HepG2 (cell line): ENCODE measurements at regions not wholly inside any gene's neighbourhood (a gene's known extent, or its start where the extent isn't known, plus 50 kb on each side); places are given as distances from the start of the nearest gene placed in this dataset.
A peak's percentile ranks its signal among the peaks of the same experiment; 100 is the strongest.

ENCODE experiments used
- ATAC-seq: fragments of 200-7000 bp; cut with Tn5 transposase; 3 replicates; pipeline ENCODE4 v1.9.1; 2020; ENCODE audit warnings: mild to moderate bottlenecking, moderate library complexity
- BruUV-seq: library from RNA; stranded (reverse); fragments of 400-500 nt; replicated peaks from 2 replicates; lab custom pipeline; 2021; lab: Mats Ljungman, UMichigan
- CTCF ChIA-PET: fragments of 300-600 bp; formaldehyde crosslinking; extraction: SDS; loops from one replicate; lab custom pipeline; 2021; ENCODE audit warnings: low total read pairs, inconsistent platforms, low intra/inter-chr PET ratio; lab: Yijun Ruan, JAX
- POLR2A ChIA-PET: fragments of 350-600 bp; sonication (Branson Sonifier 250); formaldehyde crosslinking; loops from one replicate; lab custom pipeline; 2020; ENCODE audit warnings: antibody characterized with exemption, inconsistent platforms; lab: Yijun Ruan, JAX
- DNase-seq: peaks from one replicate; pipeline ENCODE4 v3.0.0-alpha.2; 2015; ENCODE audit warnings: low spot score
- FAIRE-seq: peaks from 3 replicates; lab custom pipeline; 2011; peaks lifted over from hg19 to GRCh38; lab: Jason Lieb, UNC
- H2AFZ ChIP-seq: one replicate; pipeline ENCODE4 v1.6.1; 2011; ENCODE audit warnings: low read length, inconsistent platforms
- H3K27ac ChIP-seq: fragments of 300-600 bp; 3 replicates; pipeline ENCODE4 v1.8.0; 2011; ENCODE audit warnings: mixed run types, mild to moderate bottlenecking, mixed read lengths, low read length, inconsistent platforms; ENCODE audit not compliant: insufficient read depth; ENCODE audit errors: extremely low read length
- H3K27me3 ChIP-seq, 2 experiments: fragments of 200-600 bp in 1 of 2; 2 replicates in 1 of 2; 3 replicates in 1 of 2; pipeline versions ENCODE4 v1.6.0 to v1.8.0; 2011; ENCODE audit warnings: low read length in 2 of 2, mild to moderate bottlenecking in 2 of 2, moderate library complexity in 2 of 2, inconsistent platforms in 1 of 2; ENCODE audit not compliant: insufficient read depth in 2 of 2, control insufficient read depth in 1 of 2
- H3K36me3 ChIP-seq, 2 experiments: fragments of 200-600 bp in 1 of 2; replicated peaks in 1 of 2; 2 replicates in 1 of 2; 3 replicates in 1 of 2; pipeline versions ENCODE4 v1.5.1 to v1.8.0; 2011; ENCODE audit warnings: low read length in 2 of 2, inconsistent platforms in 1 of 2; ENCODE audit not compliant: insufficient read depth in 2 of 2, control insufficient read depth in 1 of 2
- H3K4me1 ChIP-seq: 2 replicates; pipeline ENCODE4 v1.5.1; 2012; ENCODE audit warnings: low read length, inconsistent platforms; ENCODE audit not compliant: insufficient read depth
- H3K4me2 ChIP-seq: 2 replicates; pipeline ENCODE4 v1.6.0; 2011; ENCODE audit warnings: low read depth, low read length, inconsistent platforms
- H3K4me3 ChIP-seq, 3 experiments: fragments of 200-600 bp in 1 of 3; sonication (generic), shearing (Covaris generic) in 1 of 3; replicated peaks in 1 of 3; 2 replicates each; pipeline ENCODE4 v1.5.1; 2011 to 2016; ENCODE audit warnings: low read length in 3 of 3, inconsistent platforms in 2 of 3, low read depth in 2 of 3, mild to moderate bottlenecking in 2 of 3, control low read depth in 1 of 3, mixed read lengths in 1 of 3; ENCODE audit not compliant: insufficient read depth in 1 of 3
- H3K79me2 ChIP-seq: one replicate; pipeline ENCODE4 v1.6.1; 2011; ENCODE audit warnings: low read length, inconsistent platforms; ENCODE audit not compliant: insufficient read depth
- H3K9ac ChIP-seq: 2 replicates; pipeline ENCODE4 v1.6.0; 2011; ENCODE audit warnings: mild to moderate bottlenecking, low read depth, low read length, inconsistent platforms; ENCODE audit not compliant: insufficient read depth
- H3K9me3 ChIP-seq: 2 replicates; pipeline ENCODE4 v1.5.1; 2012; ENCODE audit warnings: mild to moderate bottlenecking, low read length
- H4K20me1 ChIP-seq: 2 replicates; pipeline ENCODE4 v1.6.0; 2011; ENCODE audit warnings: inconsistent platforms, mild to moderate bottlenecking, low read length, moderate library complexity; ENCODE audit not compliant: insufficient read depth
- ERF ChIP-seq: IDR thresholded peaks from 2 replicates; pipeline ENCODE4 v1.6.1; 2018; ENCODE audit warnings: missing biosample characterization, missing genetic modification reagents
- FOSL2 ChIP-seq: sonication (generic); formaldehyde crosslinking; IDR thresholded peaks from 2 replicates; pipeline ENCODE4 v1.4.0; 2020; ENCODE audit warnings: missing genetic modification reagents
- MEIS1 ChIP-seq: sonication (generic); formaldehyde crosslinking; IDR thresholded peaks from 2 replicates; pipeline ENCODE4 v1.9.0; 2021; ENCODE audit warnings: mild to moderate bottlenecking, missing genetic modification reagents, moderate library complexity, borderline replicate concordance
- MLLT10 ChIP-seq: sonication (generic); formaldehyde crosslinking; IDR thresholded peaks from 2 replicates; pipeline ENCODE4 v1.4.0; 2020; ENCODE audit warnings: missing genetic modification reagents
- NFIB ChIP-seq: sonication (generic); formaldehyde crosslinking; IDR thresholded peaks from 2 replicates; pipeline ENCODE4 v1.9.0; 2021; ENCODE audit warnings: missing genetic modification reagents, mild to moderate bottlenecking, borderline replicate concordance
- NKX3-1 ChIP-seq: sonication (generic); formaldehyde crosslinking; IDR thresholded peaks from 2 replicates; pipeline ENCODE4 v1.5.0; 2020; ENCODE audit warnings: missing genetic modification reagents
- PHF5A ChIP-seq: IDR thresholded peaks from one replicate; pipeline ENCODE4 v1.6.1; 2018; ENCODE audit warnings: low read depth, missing genetic modification reagents; ENCODE audit not compliant: unreplicated experiment
- POLR2G ChIP-seq: fragments of 200-400 bp; formaldehyde crosslinking; IDR thresholded peaks from 2 replicates; pipeline ENCODE4 v1.6.1; 2018; ENCODE audit warnings: mild to moderate bottlenecking, low read depth, low read length, moderate library complexity
- THAP11 ChIP-seq: IDR thresholded peaks from 2 replicates; pipeline ENCODE4 v1.6.1; 2016; ENCODE audit warnings: missing biosample characterization, missing genetic modification reagents
- WIZ ChIP-seq: sonication (generic); formaldehyde crosslinking; IDR thresholded peaks from 2 replicates; pipeline ENCODE4 v1.5.1; 2020; ENCODE audit warnings: mild to moderate bottlenecking, missing genetic modification reagents
- ZBTB7A ChIP-seq: sonication (generic); formaldehyde crosslinking; IDR thresholded peaks from 2 replicates; pipeline ENCODE4 v1.8.0; 2022; ENCODE audit warnings: mild to moderate bottlenecking, missing genetic modification reagents
- ZNF644 ChIP-seq: IDR thresholded peaks from 2 replicates; pipeline ENCODE4 v1.6.1; 2016; ENCODE audit warnings: low read depth
- ZNF83 ChIP-seq: sonication (generic); formaldehyde crosslinking; IDR thresholded peaks from 2 replicates; pipeline ENCODE4 v1.4.0; 2020; ENCODE audit warnings: missing genetic modification reagents, mild to moderate bottlenecking, borderline replicate concordance
- ZXDC ChIP-seq: sonication (generic); formaldehyde crosslinking; IDR thresholded peaks from 2 replicates; pipeline ENCODE4 v1.5.0; 2020; ENCODE audit warnings: mild to moderate bottlenecking, missing genetic modification reagents
- WGBS: methylation state at CpG from one replicate; pipeline ENCODE4 v1.1.6; 2017; ENCODE audit warnings: low lambda C conversion rate; 5-methylcytosine and 5-hydroxymethylcytosine counted together
- in situ Hi-C: cut with HindIII; loops from 2 replicates; pipeline ENCODE4 v1.10.0; 2017; ENCODE audit warnings: low pct_unique_long_range_greater_than_20kb; ENCODE audit not compliant: extremely low pct_ligation_motif_present
- intact Hi-C: fragments of 100-400 bp; cut with micrococcal nuclease; formaldehyde crosslinking; loops from one replicate; pipeline ENCODE4 v1.10.0; 2022; ENCODE audit not compliant: unreplicated experiment
- TF ChIP-seq, protein P1 (sequence below): sonication (generic); formaldehyde crosslinking; IDR thresholded peaks from 2 replicates; pipeline ENCODE4 v1.9.0; 2021; ENCODE audit warnings: missing genetic modification reagents, borderline replicate concordance
- TF ChIP-seq, protein P2 (sequence below): sonication (generic); formaldehyde crosslinking; IDR thresholded peaks from 2 replicates; pipeline ENCODE4 v1.8.0; 2022; ENCODE audit warnings: mild to moderate bottlenecking, missing genetic modification reagents, borderline replicate concordance

DNA sequence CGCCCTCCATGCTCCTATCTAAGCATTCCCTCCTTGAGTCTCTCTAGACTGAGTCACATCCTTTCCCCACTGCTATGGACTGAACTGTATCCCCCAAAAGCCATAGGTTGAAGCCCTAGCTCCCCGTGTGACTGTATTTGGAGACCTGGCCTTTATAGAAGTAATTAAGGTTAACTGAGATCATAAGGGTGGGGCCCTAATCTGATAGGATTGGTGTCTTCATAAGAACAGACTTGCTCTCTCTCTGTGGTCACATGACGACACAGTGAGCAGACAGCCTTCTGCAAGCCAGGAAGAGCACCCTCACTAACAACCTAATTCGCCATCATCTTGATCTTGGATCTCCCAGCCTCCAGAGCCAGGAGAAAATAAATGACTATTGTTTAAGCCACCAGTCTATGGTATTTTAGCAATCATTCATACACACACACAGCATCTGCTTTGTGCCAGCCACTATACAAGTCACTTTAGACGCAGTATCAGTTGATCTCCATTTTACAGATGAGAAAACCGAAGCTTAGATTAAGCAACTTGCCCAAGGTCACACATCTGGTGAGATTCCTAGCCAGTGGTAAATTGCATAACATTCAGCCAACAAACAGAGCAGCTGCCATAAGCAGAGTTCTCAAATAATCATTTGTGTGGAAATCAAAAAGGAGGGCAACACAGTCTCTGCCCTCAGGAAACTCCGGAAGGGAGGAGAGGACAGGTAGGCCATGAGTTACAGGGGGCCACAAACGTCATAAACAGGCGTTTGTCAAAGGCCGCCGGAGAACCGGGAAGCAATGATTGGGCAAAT is 66.3 kb upstream of the HES1 start (continued):
- TF ChIP-seq THAP11 (CRISPR knock-in tag) (peak; percentile 52; the same call in 1 of the 2 replicates), NKX3-1 (no peak), FOSL2 (CRISPR knock-in tag) (peak; percentile 72), ZXDC (CRISPR knock-in tag) (no peak), PHF5A (CRISPR knock-in tag) (no peak)
- TF ChIP-seq, protein P1, sequence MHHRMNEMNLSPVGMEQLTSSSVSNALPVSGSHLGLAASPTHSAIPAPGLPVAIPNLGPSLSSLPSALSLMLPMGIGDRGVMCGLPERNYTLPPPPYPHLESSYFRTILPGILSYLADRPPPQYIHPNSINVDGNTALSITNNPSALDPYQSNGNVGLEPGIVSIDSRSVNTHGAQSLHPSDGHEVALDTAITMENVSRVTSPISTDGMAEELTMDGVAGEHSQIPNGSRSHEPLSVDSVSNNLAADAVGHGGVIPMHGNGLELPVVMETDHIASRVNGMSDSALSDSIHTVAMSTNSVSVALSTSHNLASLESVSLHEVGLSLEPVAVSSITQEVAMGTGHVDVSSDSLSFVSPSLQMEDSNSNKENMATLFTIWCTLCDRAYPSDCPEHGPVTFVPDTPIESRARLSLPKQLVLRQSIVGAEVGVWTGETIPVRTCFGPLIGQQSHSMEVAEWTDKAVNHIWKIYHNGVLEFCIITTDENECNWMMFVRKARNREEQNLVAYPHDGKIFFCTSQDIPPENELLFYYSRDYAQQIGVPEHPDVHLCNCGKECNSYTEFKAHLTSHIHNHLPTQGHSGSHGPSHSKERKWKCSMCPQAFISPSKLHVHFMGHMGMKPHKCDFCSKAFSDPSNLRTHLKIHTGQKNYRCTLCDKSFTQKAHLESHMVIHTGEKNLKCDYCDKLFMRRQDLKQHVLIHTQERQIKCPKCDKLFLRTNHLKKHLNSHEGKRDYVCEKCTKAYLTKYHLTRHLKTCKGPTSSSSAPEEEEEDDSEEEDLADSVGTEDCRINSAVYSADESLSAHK: no peak

- H2AFZ ChIP-seq: no peak overlapping the region
- CTCF ChIA-PET: no interaction called here
- no peak; the same call in 2 of the 3 replicates for ATAC-seq
- peak; percentile 56; the same call in 1 of the 2 replicates for TF ChIP-seq ZNF644 (CRISPR knock-in tag)
- no peak for TF ChIP-seq WIZ (CRISPR knock-in tag)
- TF ChIP-seq, protein P2, sequence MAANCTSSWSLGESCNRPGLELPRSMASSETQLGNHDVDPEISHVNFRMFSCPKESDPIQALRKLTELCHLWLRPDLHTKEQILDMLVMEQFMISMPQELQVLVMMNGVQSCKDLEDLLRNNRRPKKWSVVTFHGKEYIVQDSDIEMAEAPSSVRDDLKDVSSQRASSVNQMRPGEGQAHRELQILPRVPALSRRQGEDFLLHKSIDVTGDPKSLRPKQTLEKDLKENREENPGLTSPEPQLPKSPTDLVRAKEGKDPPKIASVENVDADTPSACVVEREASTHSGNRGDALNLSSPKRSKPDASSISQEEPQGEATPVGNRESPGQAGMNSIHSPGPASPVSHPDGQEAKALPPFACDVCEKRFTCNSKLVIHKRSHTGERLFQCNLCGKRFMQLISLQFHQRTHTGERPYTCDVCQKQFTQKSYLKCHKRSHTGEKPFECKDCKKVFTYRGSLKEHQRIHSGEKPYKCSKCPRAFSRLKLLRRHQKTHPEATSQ (CRISPR knock-in tag): peak; percentile 75; the same call in 1 of the 2 replicates
- TF ChIP-seq ZNF83: no peak
- TF ChIP-seq MEIS1 (CRISPR knock-in tag): peak; percentile 77; the same call in 1 of the 2 replicates
- TF ChIP-seq ZBTB7A: peak; percentile 95; the same call in 1 of the 2 replicates
- peak; percentile 95; the same call in 1 of the 2 replicates for TF ChIP-seq NFIB
- no peak for TF ChIP-seq ERF (CRISPR knock-in tag)
- no peak for TF ChIP-seq POLR2G
- no peak for TF ChIP-seq MLLT10 (CRISPR knock-in tag)
Measured at GRCh38 chr3:194070220-194070633, 65.7 kb upstream of the HES1 start.

More at GRCh38 chr3:194070220-194070633, 65.7 kb upstream of the HES1 start:
- H3K4me3 ChIP-seq: peak overlapping the region in 2 of 3 experiments; percentile 47 to 68; a peak in 3 of 6 replicates
- no peaks in the 10 kb centered on the region for H3K36me3 ChIP-seq
- 59% methylated on average over 12 of the region's 15 CpGs for WGBS
- peak overlapping the region; percentile 68 for H3K27ac ChIP-seq
- in situ Hi-C loops (loop anchor here (10.0 kb wide), 1 partner anchor 65 kb away; the partner anchor contains the start of gene HES1), intact Hi-C loops (loop anchor here (2.0 to 10.0 kb wide), 2 partner anchors 61 to 245 kb away; no protein-coding TSS in a partner anchor)
- H3K79me2 ChIP-seq: no peaks in the 10 kb centered on the region
- H3K4me1 ChIP-seq: peaks cover 47% of the 10 kb centered on the region
- no peaks in the 10 kb centered on the region; a peak in 1 of 5 replicates for H3K27me3 ChIP-seq
- peak; percentile 65 for DNase-seq
- POLR2A ChIA-PET: interaction anchor here (0.9 to 5.2 kb wide), 8 partner anchors 11 to 72 kb away, joined by 3 to 128 read pairs (median 12); partner anchors contain the start of gene HES1
- no peaks in the 10 kb centered on the region for H3K9me3 ChIP-seq
- no peak for FAIRE-seq
- H3K9ac ChIP-seq: peak overlapping the region; percentile 65; the same call in 1 of the 2 replicates
- H3K4me2 ChIP-seq: peak overlapping the region; percentile 85
- BruUV-seq: no TSS peak
- H4K20me1 ChIP-seq: no peaks in the 10 kb centered on the region
